ENCODE measurements at regions not wholly inside any gene's neighbourhood (a gene's known extent, or its start where the extent isn't known, plus 50 kb on each side); places are given as distances from the start of the nearest gene placed in this dataset.
"Not testable (repeated sequence)": the region's sequence is repeated elsewhere in the genome, so short reads cannot be mapped to it uniquely, and the experiment has no call there.

DNA sequence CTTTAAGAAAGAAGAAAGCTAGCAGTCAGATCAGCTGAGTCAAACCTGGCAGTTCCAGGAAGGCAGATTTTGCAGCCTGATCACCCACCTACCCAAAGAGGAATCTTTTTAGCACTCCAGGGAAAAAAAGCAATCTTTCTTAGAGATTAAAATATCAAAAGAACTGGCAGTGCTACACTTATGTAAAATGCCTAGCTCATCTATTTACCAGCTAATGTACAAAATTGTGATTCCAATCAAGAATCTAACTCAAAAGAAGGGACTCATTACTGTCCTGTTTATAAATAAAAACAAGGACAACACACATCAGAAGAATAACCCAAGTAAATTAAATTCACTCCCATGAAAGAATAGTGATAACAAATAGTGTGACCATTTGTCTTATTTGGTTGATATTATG is 222.4 kb upstream of the ERCC4 start:
- no peaks in the 10 kb centered on the region for H3K27me3 ChIP-seq (ENCODE audit: control insufficient read depth in 3 of 3, insufficient read depth in 3 of 3, low read length in 3 of 3)
- no peak overlapping the region for H3K4me3 ChIP-seq (ENCODE audit: low read depth in 1 of 3, low read length in 3 of 3)
- H3K36me3 ChIP-seq (ENCODE audit: control insufficient read depth in 3 of 3, insufficient read depth in 2 of 3, low read depth in 1 of 3, low read length in 3 of 3), result no peaks in the 10 kb centered on the region
- H3K4me1 ChIP-seq (ENCODE audit: control insufficient read depth in 3 of 3, insufficient read depth in 2 of 3, low read depth in 1 of 3, low read length in 2 of 3), result no peaks in the 10 kb centered on the region
- FAIRE-seq (no peak), DNase-seq (no peak)
- H3K9me3 ChIP-seq (ENCODE audit: control insufficient read depth in 2 of 2, insufficient read depth in 1 of 2, low read depth in 1 of 2, low read length in 1 of 2), result peaks cover 0 to 7% of the 10 kb centered on the region in 2 donors
- no peak overlapping the region for H3K27ac ChIP-seq (ENCODE audit: low read depth in 1 of 3, low read length in 2 of 3)

- Histone ChIP-seq H3K9me3 (ENCODE audit: control insufficient read depth in 2 of 2, insufficient read depth in 1 of 2, low read depth in 1 of 2, low read length in 1 of 2) (peaks cover 1 to 2% of the 10 kb centered on the region in 2 donors), H3K27me3 (ENCODE audit: control insufficient read depth in 3 of 3, insufficient read depth in 3 of 3, low read length in 3 of 3) (no peaks in the 10 kb centered on the region), H3K4me1 (ENCODE audit: control insufficient read depth in 3 of 3, insufficient read depth in 2 of 3, low read depth in 1 of 3, low read length in 2 of 3) (no peaks in the 10 kb centered on the region), H3K27ac (ENCODE audit: low read depth in 1 of 3, low read length in 2 of 3) (no peak overlapping the region), H3K4me3 (ENCODE audit: low read depth in 1 of 3, low read length in 3 of 3) (no peak overlapping the region), H3K36me3 (ENCODE audit: control insufficient read depth in 3 of 3, insufficient read depth in 2 of 3, low read depth in 1 of 3, low read length in 3 of 3) (no peaks in the 10 kb centered on the region)
- DNase-seq (no peak), FAIRE-seq (no peak)
- 73 to 76% (median 74%) methylated on average over 4 of the region's 4 CpGs for WGBS, 3 donors
Measured at GRCh38 chr16:13702614-13703013, 217.3 kb upstream of the ERCC4 start.

- H3K4me3 ChIP-seq (ENCODE audit: low read depth in 1 of 3, low read length in 3 of 3), result no peak overlapping the region
- FAIRE-seq (no peak), DNase-seq (no peak)
- no peaks in the 10 kb centered on the region for H3K36me3 ChIP-seq (ENCODE audit: control insufficient read depth in 3 of 3, insufficient read depth in 2 of 3, low read depth in 1 of 3, low read length in 3 of 3)
- no peaks in the 10 kb centered on the region for H3K27me3 ChIP-seq (ENCODE audit: control insufficient read depth in 3 of 3, insufficient read depth in 3 of 3, low read length in 3 of 3)
- H3K4me1 ChIP-seq (ENCODE audit: control insufficient read depth in 3 of 3, insufficient read depth in 2 of 3, low read depth in 1 of 3, low read length in 2 of 3), result no peaks in the 10 kb centered on the region
- H3K9me3 ChIP-seq (ENCODE audit: control insufficient read depth in 2 of 2, insufficient read depth in 1 of 2, low read depth in 1 of 2, low read length in 1 of 2), result peaks cover 0 to 2% of the 10 kb centered on the region in 2 donors
- WGBS, 3 donors, result 27 to 40% (median 32%) methylated on average over 3 of the region's 3 CpGs
- no peak overlapping the region for H3K27ac ChIP-seq (ENCODE audit: low read depth in 1 of 3, low read length in 2 of 3)
Measured at GRCh38 chr16:13708347-13709120, 211.4 kb upstream of the ERCC4 start.

- DNase-seq (no peak), FAIRE-seq (no peak)
- WGBS, 3 donors, result 45 to 54% (median 48%) methylated on average over 7 of the region's 7 CpGs
- Histone ChIP-seq H3K4me3 (ENCODE audit: low read depth in 1 of 3, low read length in 3 of 3) (no peak overlapping the region), H3K36me3 (ENCODE audit: control insufficient read depth in 3 of 3, insufficient read depth in 2 of 3, low read depth in 1 of 3, low read length in 3 of 3) (no peaks in the 10 kb centered on the region), H3K4me1 (ENCODE audit: control insufficient read depth in 3 of 3, insufficient read depth in 2 of 3, low read depth in 1 of 3, low read length in 2 of 3) (no peaks in the 10 kb centered on the region), H3K27ac (ENCODE audit: low read depth in 1 of 3, low read length in 2 of 3) (no peak overlapping the region), H3K27me3 (ENCODE audit: control insufficient read depth in 3 of 3, insufficient read depth in 3 of 3, low read length in 3 of 3) (no peaks in the 10 kb centered on the region), H3K9me3 (ENCODE audit: control insufficient read depth in 2 of 2, insufficient read depth in 1 of 2, low read depth in 1 of 2, low read length in 1 of 2) (no peaks in the 10 kb centered on the region)
Measured at GRCh38 chr16:13718748-13719147, 201.2 kb upstream of the ERCC4 start.

GRCh38 chr16:13727943-13728342 is 192.0 kb upstream of the ERCC4 start:
- H3K9me3 ChIP-seq (ENCODE audit: control insufficient read depth in 2 of 2, insufficient read depth in 1 of 2, low read depth in 1 of 2, low read length in 1 of 2), result no peaks in the 10 kb centered on the region
- no peak overlapping the region for H3K4me3 ChIP-seq (ENCODE audit: low read depth in 1 of 3, low read length in 3 of 3)
- WGBS, 3 donors, result 37 to 48% (median 38%) methylated on average over 3 of the region's 3 CpGs
- H3K4me1 ChIP-seq (ENCODE audit: control insufficient read depth in 3 of 3, insufficient read depth in 2 of 3, low read depth in 1 of 3, low read length in 2 of 3), result no peaks in the 10 kb centered on the region
- DNase-seq (no peak), FAIRE-seq (no peak)
- H3K27ac ChIP-seq (ENCODE audit: low read depth in 1 of 3, low read length in 2 of 3), result no peak overlapping the region
- H3K27me3 ChIP-seq (ENCODE audit: control insufficient read depth in 3 of 3, insufficient read depth in 3 of 3, low read length in 3 of 3), result no peaks in the 10 kb centered on the region
- H3K36me3 ChIP-seq (ENCODE audit: control insufficient read depth in 3 of 3, insufficient read depth in 2 of 3, low read depth in 1 of 3, low read length in 3 of 3), result no peaks in the 10 kb centered on the region

DNA sequence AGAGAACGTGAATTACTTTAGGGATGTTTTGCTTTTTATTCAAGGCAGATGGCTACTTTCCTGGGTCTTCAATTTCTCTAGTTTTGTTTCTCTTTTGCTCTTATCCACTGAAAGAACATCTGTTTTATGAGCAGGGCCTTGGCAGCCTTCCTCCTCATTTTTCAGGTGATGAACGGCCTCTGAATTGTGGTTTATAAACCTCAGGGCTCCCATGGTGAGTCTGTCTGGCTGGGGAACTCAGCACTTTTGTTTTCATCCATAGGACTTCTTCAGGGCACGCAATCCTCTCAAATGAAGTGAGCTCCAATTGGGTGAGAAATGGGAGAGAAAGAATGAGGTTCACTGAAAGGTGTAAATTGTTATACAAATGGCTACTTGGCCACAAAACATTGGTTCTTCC is 186.4 kb upstream of the ERCC4 start:
- no peak for FAIRE-seq
- Histone ChIP-seq H3K9me3 (ENCODE audit: control insufficient read depth in 2 of 2, insufficient read depth in 1 of 2, low read depth in 1 of 2, low read length in 1 of 2) (no peaks in the 10 kb centered on the region), H3K36me3 (ENCODE audit: control insufficient read depth in 3 of 3, insufficient read depth in 2 of 3, low read depth in 1 of 3, low read length in 3 of 3) (no peaks in the 10 kb centered on the region), H3K4me1 (ENCODE audit: control insufficient read depth in 3 of 3, insufficient read depth in 2 of 3, low read depth in 1 of 3, low read length in 2 of 3) (no peaks in the 10 kb centered on the region), H3K27me3 (ENCODE audit: control insufficient read depth in 3 of 3, insufficient read depth in 3 of 3, low read length in 3 of 3) (no peaks in the 10 kb centered on the region), H3K4me3 (ENCODE audit: low read depth in 1 of 3, low read length in 3 of 3) (no peak overlapping the region), H3K27ac (ENCODE audit: low read depth in 1 of 3, low read length in 2 of 3) (no peak overlapping the region)
- WGBS, 3 donors, result 36 to 52% (median 42%) methylated on average over 3 of the region's 3 CpGs
- no peak for DNase-seq

DNA sequence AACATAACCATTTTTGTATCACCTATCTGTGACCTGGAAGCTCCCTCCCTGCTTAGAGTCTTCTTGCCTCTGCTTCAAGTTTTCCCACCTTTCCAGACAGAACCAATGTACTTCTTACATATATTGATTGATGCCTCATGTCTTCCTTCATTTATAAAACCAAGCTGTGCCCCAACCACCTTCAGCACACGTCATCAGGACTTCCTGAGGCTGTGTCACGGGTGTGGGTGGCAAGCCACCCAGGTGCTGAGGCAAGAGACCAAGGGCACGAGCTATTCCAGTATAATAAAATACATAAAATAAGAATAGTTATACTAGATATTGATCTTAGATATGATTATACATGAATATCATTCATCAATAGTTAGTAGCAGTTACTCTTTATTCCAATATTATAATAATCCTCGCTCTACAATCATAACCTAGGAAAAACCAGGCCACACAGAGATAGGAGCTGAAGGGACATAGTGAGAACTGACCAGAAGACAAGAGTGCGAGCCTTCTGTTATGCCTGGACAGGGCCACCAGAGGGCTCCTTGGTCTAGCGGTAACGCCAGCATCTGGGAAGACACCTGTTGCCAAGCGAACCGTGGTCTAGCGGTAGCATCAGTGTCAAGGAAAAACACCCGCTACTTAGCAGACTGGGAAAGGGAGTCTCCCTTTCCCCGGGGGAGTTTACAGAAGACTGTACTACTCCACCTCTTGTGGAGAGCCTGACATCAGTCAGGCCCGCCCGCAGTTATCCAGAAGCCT is 180.2 kb upstream of the ERCC4 start:
- 82 to 90% (median 88%) methylated on average over 14 of the region's 14 CpGs for WGBS, 3 donors
- H3K27ac ChIP-seq (ENCODE audit: low read depth in 1 of 3, low read length in 2 of 3); FAIRE-seq; H3K4me1 ChIP-seq (ENCODE audit: control insufficient read depth in 3 of 3, insufficient read depth in 2 of 3, low read depth in 1 of 3, low read length in 2 of 3); H3K36me3 ChIP-seq (ENCODE audit: control insufficient read depth in 3 of 3, insufficient read depth in 2 of 3, low read depth in 1 of 3, low read length in 3 of 3); DNase-seq; H3K9me3 ChIP-seq (ENCODE audit: control insufficient read depth in 2 of 2, insufficient read depth in 1 of 2, low read depth in 1 of 2, low read length in 1 of 2); H3K4me3 ChIP-seq (ENCODE audit: low read depth in 1 of 3, low read length in 3 of 3); H3K27me3 ChIP-seq (ENCODE audit: control insufficient read depth in 3 of 3, insufficient read depth in 3 of 3, low read length in 3 of 3): not testable (repeated sequence)

DNA sequence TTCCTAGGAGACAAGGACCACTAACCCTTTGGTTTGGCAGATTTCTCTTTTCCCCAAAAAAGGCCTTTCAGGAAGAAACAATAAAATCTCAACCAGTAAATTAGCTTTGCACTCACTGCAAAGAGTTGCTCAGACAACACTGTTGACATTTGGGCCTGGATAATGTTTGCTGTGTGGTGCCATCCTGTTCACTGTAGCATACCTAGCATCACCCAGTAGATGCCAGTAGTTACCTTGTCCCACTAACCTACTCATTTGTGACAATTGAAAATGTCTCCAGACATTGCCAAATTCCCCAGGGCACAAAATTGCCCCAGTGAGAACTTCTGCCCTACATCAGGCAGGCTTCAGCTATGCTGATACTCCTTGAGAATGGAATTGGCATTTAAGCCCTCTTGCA is 177.0 kb upstream of the ERCC4 start:
- DNase-seq (no peak), FAIRE-seq (no peak)
- Histone ChIP-seq H3K4me3 (ENCODE audit: low read depth in 1 of 3, low read length in 3 of 3) (no peak overlapping the region), H3K9me3 (ENCODE audit: control insufficient read depth in 2 of 2, insufficient read depth in 1 of 2, low read depth in 1 of 2, low read length in 1 of 2) (peaks cover 2 to 3% of the 10 kb centered on the region in 2 donors), H3K27ac (ENCODE audit: low read depth in 1 of 3, low read length in 2 of 3) (no peak overlapping the region), H3K27me3 (ENCODE audit: control insufficient read depth in 3 of 3, insufficient read depth in 3 of 3, low read length in 3 of 3) (no peaks in the 10 kb centered on the region), H3K4me1 (ENCODE audit: control insufficient read depth in 3 of 3, insufficient read depth in 2 of 3, low read depth in 1 of 3, low read length in 2 of 3) (no peaks in the 10 kb centered on the region), H3K36me3 (ENCODE audit: control insufficient read depth in 3 of 3, insufficient read depth in 2 of 3, low read depth in 1 of 3, low read length in 3 of 3) (no peaks in the 10 kb centered on the region)

Data from small intestine (tissue), 7 donors.